Stimulated activated CD8-positive, alpha-beta memory T cell treated with anti-CD3 and anti-CD28 coated beads, Interleukin-4, amount 100 ng/mL, for 24 hours (primary cell): ENCODE measurements at regions not wholly inside any gene's neighbourhood (a gene's known extent, or its start where the extent isn't known, plus 50 kb on each side); places are given as distances from the start of the nearest gene placed in this dataset.

Experiments used
- DNase-seq: peaks from one replicate; pipeline ENCODE4 v3.0.0-alpha.2; 2020; ENCODE audit warnings: low read depth

- no peak for DNase-seq
Observed at GRCh38 chr7:142409471-142409870, 151.6 kb upstream of the PRSS58 start.

- no peak for DNase-seq
Observed at GRCh38 chr7:142408794-142409193, 150.9 kb upstream of the PRSS58 start.

GRCh38 chr7:142407939-142408570, 150.2 kb upstream of the PRSS58 start:
- no peak for DNase-seq

GRCh38 chr7:142405122-142405765, 147.4 kb upstream of the PRSS58 start:
- no peak for DNase-seq

GRCh38 chr7:142401951-142402350, 144.1 kb upstream of the PRSS58 start:
- DNase-seq = no peak

GRCh38 chr7:142400042-142400533, 142.2 kb upstream of the PRSS58 start:
- DNase-seq = no peak

- no peak for DNase-seq
Observed at GRCh38 chr7:142391191-142391992, 133.5 kb upstream of the PRSS58 start.

GRCh38 chr7:142389544-142389943, 131.7 kb upstream of the PRSS58 start:
- DNase-seq = no peak

- DNase-seq = no peak
Observed at GRCh38 chr7:142385491-142386340, 127.9 kb upstream of the PRSS58 start.

GRCh38 chr7:142384493-142384922, 126.7 kb upstream of the PRSS58 start:
- DNase-seq = peak; percentile 11

GRCh38 chr7:142383841-142384492, 126.1 kb upstream of the PRSS58 start:
- no peak for DNase-seq

- no peak for DNase-seq
Observed at GRCh38 chr7:142381727-142382390, 124.0 kb upstream of the PRSS58 start.

GRCh38 chr7:142380069-142380468, 122.2 kb upstream of the PRSS58 start:
- no peak for DNase-seq

- no peak for DNase-seq
Observed at GRCh38 chr7:142379201-142379885, 121.5 kb upstream of the PRSS58 start.

GRCh38 chr7:142377567-142377966, 119.7 kb upstream of the PRSS58 start:
- no peak for DNase-seq

GRCh38 chr7:142376356-142376997, 118.6 kb upstream of the PRSS58 start:
- no peak for DNase-seq

GRCh38 chr7:142375710-142376313, 118.0 kb upstream of the PRSS58 start:
- no peak for DNase-seq

- DNase-seq = no peak
Observed at GRCh38 chr7:142372727-142373126, 114.9 kb upstream of the PRSS58 start.
